ENCODE measurements at regions not wholly inside any gene's neighbourhood (a gene's known extent, or its start where the extent isn't known, plus 50 kb on each side); places are given as distances from the start of the nearest gene placed in this dataset.

GRCh38 chr2:148567716-148568115, 76.8 kb upstream of the EPC2 start:
- H3K27me3 ChIP-seq (ENCODE audit: control insufficient read depth, insufficient read depth, low read length): peaks cover 16% of the 10 kb centered on the region
- H3K4me3 ChIP-seq (ENCODE audit: low read depth in 2 of 2, low read length in 2 of 2): no peak overlapping the region
- in situ Hi-C loops (cut with HindIII; ENCODE audit: low pct_unique_long_range_greater_than_20kb, low sequenced_read_pairs): no loop called here
- no peaks in the 10 kb centered on the region for H3K4me1 ChIP-seq (ENCODE audit: control insufficient read depth, insufficient read depth, low read length)
- no peak for TF ChIP-seq CTCF (IDR thresholded peaks at IDR 0.05)
- H3K36me3 ChIP-seq (ENCODE audit: control insufficient read depth, insufficient read depth, low read length): no peaks in the 10 kb centered on the region
- BruUV-seq (replicated peaks): no TSS peak
- ATAC-seq: no peak
- ChIA-PET CTCF (no interaction called here), POLR2A (no interaction called here)
- intact Hi-C loops (cut with micrococcal nuclease; ENCODE audit: unreplicated experiment): no loop called here
- no peaks in the 10 kb centered on the region for H3K9me3 ChIP-seq (ENCODE audit: control insufficient read depth, insufficient read depth, low read depth, low read length)
- no peak overlapping the region for H3K27ac ChIP-seq (ENCODE audit: low read length)
- no peak for DNase-seq (ENCODE audit: low read depth, low spot score)

- H3K4me3 ChIP-seq (ENCODE audit: low read depth in 2 of 2, low read length in 2 of 2): no peak overlapping the region
- ATAC-seq (no peak), DNase-seq (ENCODE audit: low read depth, low spot score) (no peak)
- no peak overlapping the region for H3K27ac ChIP-seq (ENCODE audit: low read length)
- in situ Hi-C loops (cut with HindIII; ENCODE audit: low pct_unique_long_range_greater_than_20kb, low sequenced_read_pairs) (no loop called here), intact Hi-C loops (cut with micrococcal nuclease; ENCODE audit: unreplicated experiment) (no loop called here)
- H3K9me3 ChIP-seq (ENCODE audit: control insufficient read depth, insufficient read depth, low read depth, low read length): no peaks in the 10 kb centered on the region
- peaks cover 16% of the 10 kb centered on the region for H3K27me3 ChIP-seq (ENCODE audit: control insufficient read depth, insufficient read depth, low read length)
- ChIA-PET POLR2A (no interaction called here), CTCF (no interaction called here)
- TF ChIP-seq POLR2AphosphoS5 (IDR thresholded peaks at IDR 0.05; ENCODE audit: low read depth, low read length) (no peak), TCF7L2 (IDR thresholded peaks at IDR 0.05; ENCODE audit: low read depth, low read length) (no peak), SIN3A (IDR thresholded peaks at IDR 0.05; ENCODE audit: borderline replicate concordance, insufficient read depth, low read depth, low read length) (no peak), CTCF (IDR thresholded peaks at IDR 0.05) (no peak), REST (IDR thresholded peaks at IDR 0.05; ENCODE audit: insufficient read depth in 1 of 2, low read depth in 2 of 2, low read length in 1 of 2) (no peak)
- no peaks in the 10 kb centered on the region for H3K4me1 ChIP-seq (ENCODE audit: control insufficient read depth, insufficient read depth, low read length)
- no TSS peak for BruUV-seq (replicated peaks)
- H3K36me3 ChIP-seq (ENCODE audit: control insufficient read depth, insufficient read depth, low read length): no peaks in the 10 kb centered on the region
Measured at GRCh38 chr2:148568597-148568996, 76.0 kb upstream of the EPC2 start.

GRCh38 chr2:148569221-148569620, 75.3 kb upstream of the EPC2 start:
- DNase-seq (ENCODE audit: low read depth, low spot score) (no peak), ATAC-seq (no peak)
- intact Hi-C loops (cut with micrococcal nuclease; ENCODE audit: unreplicated experiment): no loop called here
- no TSS peak for BruUV-seq (replicated peaks)
- in situ Hi-C loops (cut with HindIII; ENCODE audit: low pct_unique_long_range_greater_than_20kb, low sequenced_read_pairs): no loop called here
- Histone ChIP-seq H3K36me3 (ENCODE audit: control insufficient read depth, insufficient read depth, low read length) (no peaks in the 10 kb centered on the region), H3K9me3 (ENCODE audit: control insufficient read depth, insufficient read depth, low read depth, low read length) (no peaks in the 10 kb centered on the region), H3K4me1 (ENCODE audit: control insufficient read depth, insufficient read depth, low read length) (no peaks in the 10 kb centered on the region), H3K4me3 (ENCODE audit: low read depth in 2 of 2, low read length in 2 of 2) (no peak overlapping the region), H3K27me3 (ENCODE audit: control insufficient read depth, insufficient read depth, low read length) (peaks cover 16% of the 10 kb centered on the region), H3K27ac (ENCODE audit: low read length) (no peak overlapping the region)
- POLR2A ChIA-PET: no interaction called here
- CTCF ChIA-PET: no interaction called here
- TF ChIP-seq CTCF (IDR thresholded peaks at IDR 0.05) (no peak), REST (IDR thresholded peaks at IDR 0.05; ENCODE audit: insufficient read depth in 1 of 2, low read depth in 2 of 2, low read length in 1 of 2) (no peak), SIN3A (IDR thresholded peaks at IDR 0.05; ENCODE audit: borderline replicate concordance, insufficient read depth, low read depth, low read length) (no peak), POLR2AphosphoS5 (IDR thresholded peaks at IDR 0.05; ENCODE audit: low read depth, low read length) (no peak), TCF7L2 (IDR thresholded peaks at IDR 0.05; ENCODE audit: low read depth, low read length) (no peak)

Data from Panc1 (cell line).